Left ventricle myocardium superior (tissue), 1 donor: ENCODE measurements at regions not wholly inside any gene's neighbourhood (a gene's known extent, or its start where the extent isn't known, plus 50 kb on each side); places are given as distances from the start of the nearest gene placed in this dataset.

Experiments used
- ATAC-seq: fragments of 200-7000 bp; cut with Tn5 transposase; one replicate; pipeline ENCODE4 v1.9.1; 2020; ENCODE audit warnings: mild to moderate bottlenecking, moderate library complexity
- DNase-seq: peaks from one replicate; pipeline ENCODE4 v3.0.0-alpha.2; 2020
- intact Hi-C: fragments of 100-400 bp; cut with micrococcal nuclease; formaldehyde crosslinking; loops from one replicate; pipeline ENCODE4 v1.11.0; 2022
- donor health status: DM: no; HTN: yes; CAD: no; lungs with severe emphysema.

- DNase-seq, result no peak
- no peak for ATAC-seq
- intact Hi-C loops, result no loop called here
These were observed 65.6 kb upstream of the ZDHHC17 start for GRCh38 chr12:76698316-76698715.

DNA sequence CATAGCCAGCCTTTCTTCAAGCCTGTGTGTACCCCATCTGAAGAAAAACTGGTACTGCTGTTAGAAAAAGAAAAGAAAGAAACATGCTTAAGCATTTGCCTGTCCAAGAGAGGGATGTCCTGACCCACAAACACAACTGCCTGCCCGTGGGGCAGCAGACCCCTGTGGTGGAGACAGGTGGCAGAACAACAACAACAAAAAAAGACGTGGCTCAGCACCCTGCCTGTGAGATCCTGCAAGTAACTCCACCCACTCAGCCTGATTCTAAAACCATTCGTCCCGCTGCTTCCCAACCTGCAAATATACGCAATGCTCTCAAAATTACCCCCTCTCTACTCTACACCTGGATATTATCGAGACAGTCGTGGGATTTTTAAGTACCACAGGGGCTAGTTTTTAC is 64.9 kb upstream of the ZDHHC17 start:
- DNase-seq, result no peak
- ATAC-seq, result no peak
- intact Hi-C loops, result no loop called here

DNA sequence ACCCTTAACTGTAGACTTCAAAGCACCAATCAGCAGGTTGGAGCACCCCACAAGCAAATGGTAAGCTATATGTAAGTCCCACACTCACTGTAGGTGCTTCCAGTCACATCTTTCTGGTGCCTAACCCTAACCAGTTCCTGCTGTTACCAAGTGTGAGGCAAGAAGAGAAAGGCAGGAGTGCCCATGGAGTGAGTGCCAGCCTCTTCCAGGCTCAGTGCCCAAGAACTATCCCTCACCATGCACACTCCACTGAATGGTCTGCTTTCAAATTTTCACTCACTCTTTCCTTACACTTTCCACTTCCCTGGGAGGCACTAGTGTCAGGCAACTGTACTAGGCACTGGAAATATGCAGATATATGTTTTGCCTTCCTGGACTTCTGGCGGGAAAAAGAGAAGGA is 62.2 kb upstream of the ZDHHC17 start:
- intact Hi-C loops, result no loop called here
- ATAC-seq (no peak), DNase-seq (no peak)

GRCh38 chr12:76702946-76703345 is 61.0 kb upstream of the ZDHHC17 start:
- DNase-seq (no peak), ATAC-seq (no peak)
- intact Hi-C loops, result no loop called here

GRCh38 chr12:76704693-76705092 is 59.2 kb upstream of the ZDHHC17 start:
- intact Hi-C loops, result no loop called here

DNA sequence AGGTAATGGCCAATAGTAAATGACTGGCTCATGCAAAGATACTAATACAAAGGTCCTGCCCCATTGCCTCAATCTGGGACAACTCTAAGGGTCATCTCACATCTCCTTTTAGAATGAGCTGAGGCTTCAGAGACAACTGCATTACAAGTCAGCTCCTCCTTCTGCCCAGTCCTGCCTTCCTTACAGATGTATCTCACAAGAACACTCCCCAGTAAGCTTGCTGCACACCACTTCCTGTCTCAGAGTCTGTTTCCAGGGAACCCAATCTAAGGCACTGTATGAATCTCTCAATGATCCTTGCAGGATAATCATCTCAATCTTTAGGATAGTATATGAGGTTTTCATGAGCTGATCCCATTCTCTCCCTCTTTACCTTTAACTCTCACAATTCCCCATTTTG is 57.8 kb upstream of the ZDHHC17 start:
- ATAC-seq, result no peak
- no peak for DNase-seq
- intact Hi-C loops, result no loop called here

More at GRCh38 chr12:76704693-76705092, 59.2 kb upstream of the ZDHHC17 start:
- DNase-seq, result no peak
- no peak for ATAC-seq

- intact Hi-C loops, result no loop called here
- ATAC-seq (no peak), DNase-seq (no peak)
These were observed 57.2 kb upstream of the ZDHHC17 start for GRCh38 chr12:76706761-76707160.

- intact Hi-C loops, result no loop called here
- DNase-seq (no peak), ATAC-seq (no peak)
These were observed 56.1 kb upstream of the ZDHHC17 start for GRCh38 chr12:76707772-76708171.

GRCh38 chr12:76708296-76708695 is 55.6 kb upstream of the ZDHHC17 start:
- DNase-seq, result no peak
- intact Hi-C loops, result no loop called here
- ATAC-seq, result no peak

DNA sequence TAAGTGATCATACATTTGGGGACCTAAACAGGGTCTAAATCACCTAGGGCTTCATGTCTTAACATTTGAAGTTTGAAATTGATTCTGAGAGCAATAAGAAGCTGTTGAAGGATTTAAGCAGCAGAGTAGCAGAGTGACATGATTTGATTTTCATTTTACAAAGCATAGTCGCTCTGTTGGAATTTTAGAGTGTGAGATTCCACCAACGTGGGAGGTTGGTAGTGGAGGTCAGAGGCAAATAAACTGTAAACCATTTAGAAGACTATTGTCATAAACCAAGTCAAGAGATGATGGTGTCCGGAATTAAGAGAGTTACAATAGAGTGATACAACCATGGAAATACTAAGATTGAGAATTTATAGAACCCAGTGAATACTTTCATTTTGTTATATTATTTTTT is 52.7 kb upstream of the ZDHHC17 start:
- ATAC-seq (no peak), DNase-seq (no peak)
- intact Hi-C loops, result no loop called here

GRCh38 chr12:76713130-76713529 is 50.8 kb upstream of the ZDHHC17 start:
- ATAC-seq (no peak), DNase-seq (no peak)
- intact Hi-C loops, result no loop called here

GRCh38 chr12:76713986-76714385 is 49.9 kb upstream of the ZDHHC17 start:
- intact Hi-C loops, result no loop called here
- ATAC-seq (no peak), DNase-seq (no peak)
